Mucosa of rectum (tissue), 2 donors: ENCODE measurements at regions not wholly inside any gene's neighbourhood (a gene's known extent, or its start where the extent isn't known, plus 50 kb on each side); places are given as distances from the start of the nearest gene placed in this dataset.
"Not testable (repeated sequence)": the region's sequence is repeated elsewhere in the genome, so short reads cannot be mapped to it uniquely, and the experiment has no call there.

Source experiments
- H3K27ac ChIP-seq, 2 donors: one replicate each; pipeline ENCODE4 v1.7.0; 2013; ENCODE audit warnings: inconsistent platforms in 2 of 2, low read depth in 2 of 2, low read length in 2 of 2
- H3K27me3 ChIP-seq, 2 donors: one replicate each; pipeline ENCODE4 v1.7.0; 2013; ENCODE audit warnings: low read length in 2 of 2; ENCODE audit not compliant: control insufficient read depth in 2 of 2, insufficient read depth in 2 of 2
- H3K36me3 ChIP-seq, 2 donors: one replicate each; pipeline ENCODE4 v1.7.0; 2013; ENCODE audit warnings: low read length in 2 of 2; ENCODE audit not compliant: control insufficient read depth in 2 of 2, insufficient read depth in 2 of 2
- H3K4me1 ChIP-seq, 2 donors: one replicate each; pipeline ENCODE4 v1.7.0; 2013; ENCODE audit warnings: low read length in 2 of 2, mild to moderate bottlenecking in 1 of 2; ENCODE audit not compliant: control insufficient read depth in 2 of 2, insufficient read depth in 2 of 2
- H3K4me3 ChIP-seq, 2 donors: one replicate each; pipeline ENCODE4 v1.7.0; 2013; ENCODE audit warnings: low read length in 2 of 2
- H3K9ac ChIP-seq, 2 donors: one replicate each; pipeline ENCODE4 v1.7.0; 2013; ENCODE audit warnings: low read length in 2 of 2, low read depth in 1 of 2, mild to moderate bottlenecking in 1 of 2
- H3K9me3 ChIP-seq, 2 donors: one replicate each; pipeline ENCODE4 v1.7.0; 2013; ENCODE audit warnings: low read length in 2 of 2; ENCODE audit not compliant: control insufficient read depth in 2 of 2
- donor health status: healthy.
- donor health status: Normal muscosa, but diverticular disease.

GRCh38 chr7:56697058-56697457, 435.2 kb downstream of the ZNF479 start:
- H3K4me3 ChIP-seq, H3K9me3 ChIP-seq, H3K4me1 ChIP-seq, H3K36me3 ChIP-seq, H3K27ac ChIP-seq, H3K9ac ChIP-seq, H3K27me3 ChIP-seq: not testable (repeated sequence)

- Histone ChIP-seq H3K9me3 (peaks cover 2 to 23% of the 10 kb centered on the region in 2 donors), H3K36me3 (no peaks in the 10 kb centered on the region), H3K27ac (no peak overlapping the region), H3K4me3 (no peak overlapping the region), H3K4me1 (no peaks in the 10 kb centered on the region), H3K9ac (no peak overlapping the region), H3K27me3 (no peaks in the 10 kb centered on the region)
Observed at GRCh38 chr7:56686276-56686859, 445.9 kb downstream of the ZNF479 start.

DNA sequence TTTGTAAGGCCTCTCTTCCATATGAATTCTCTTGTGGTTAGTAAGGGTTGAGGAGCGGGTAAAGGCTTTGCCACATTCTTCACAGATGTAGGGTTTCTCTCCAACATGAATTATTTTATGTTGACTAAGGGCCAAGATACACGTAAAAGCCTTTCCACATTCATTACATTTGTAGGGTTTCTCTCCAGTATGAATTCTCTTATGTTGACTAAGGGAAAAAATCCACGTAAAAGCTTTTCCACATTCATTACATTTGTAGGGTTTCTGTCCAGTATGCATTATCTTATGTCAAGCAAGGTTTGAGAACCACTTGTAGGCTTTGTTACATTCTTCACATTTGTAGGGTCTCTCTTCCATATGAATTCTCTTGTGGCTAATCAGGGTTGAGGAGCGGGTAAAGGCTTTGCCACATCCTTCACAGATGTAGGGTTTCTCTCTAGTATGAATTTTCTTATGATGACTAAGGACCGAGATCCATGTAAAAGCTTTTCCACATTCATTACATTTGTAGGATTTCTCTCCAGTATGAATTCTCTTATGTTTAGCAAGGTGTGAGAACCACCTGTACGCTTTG, 493.0 kb downstream of the ZNF479 start:
- H3K27ac ChIP-seq = no peak overlapping the region

GRCh38 chr7:56609852-56610355, 493.7 kb upstream of the NUPR2 start:
- Histone ChIP-seq H3K4me1 (no peaks in the 10 kb centered on the region), H3K36me3 (no peaks in the 10 kb centered on the region), H3K9me3 (no peaks in the 10 kb centered on the region), H3K27ac (no peak overlapping the region), H3K9ac (no peak overlapping the region), H3K27me3 (no peaks in the 10 kb centered on the region), H3K4me3 (no peak overlapping the region)

More for the DNA sequence above, 493.0 kb downstream of the ZNF479 start:
- H3K36me3 ChIP-seq = no peaks in the 10 kb centered on the region
- no peaks in the 10 kb centered on the region for H3K27me3 ChIP-seq
- no peak overlapping the region for H3K9ac ChIP-seq
- peaks cover 21 to 28% of the 10 kb centered on the region in 2 donors for H3K9me3 ChIP-seq
- H3K4me3 ChIP-seq = no peak overlapping the region
- no peaks in the 10 kb centered on the region for H3K4me1 ChIP-seq

GRCh38 chr7:56605146-56605545, 488.9 kb upstream of the NUPR2 start:
- H3K36me3 ChIP-seq = no peaks in the 10 kb centered on the region

DNA sequence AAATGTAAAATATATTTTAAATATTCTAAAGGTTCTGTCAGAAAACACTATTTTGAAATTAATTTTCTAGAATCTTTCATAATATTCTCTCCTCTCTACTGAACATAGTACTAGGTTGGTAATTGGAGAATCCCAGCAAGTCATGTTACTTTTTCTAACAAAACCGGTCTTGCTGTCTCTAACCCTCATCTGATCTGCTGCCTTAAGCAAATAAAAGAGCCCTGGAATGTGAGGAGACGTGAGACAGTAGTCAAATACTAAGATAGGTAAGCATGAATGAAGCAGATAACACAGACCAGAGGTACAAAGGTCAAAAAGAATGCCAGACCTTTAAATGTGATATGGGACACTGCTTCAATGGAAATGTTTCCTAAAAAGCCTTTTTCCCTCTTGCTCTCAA, 462.4 kb upstream of the NUPR2 start:
- Histone ChIP-seq H3K36me3 (no peaks in the 10 kb centered on the region), H3K27me3 (no peaks in the 10 kb centered on the region), H3K9me3 (peaks cover 0 to 3% of the 10 kb centered on the region in 2 donors), H3K4me1 (no peaks in the 10 kb centered on the region), H3K4me3 (no peak overlapping the region), H3K9ac (no peak overlapping the region), H3K27ac (no peak overlapping the region)

More at GRCh38 chr7:56605146-56605545, 488.9 kb upstream of the NUPR2 start:
- Histone ChIP-seq H3K4me1 (no peaks in the 10 kb centered on the region), H3K27ac (no peak overlapping the region), H3K9me3 (no peaks in the 10 kb centered on the region), H3K9ac (no peak overlapping the region), H3K27me3 (no peaks in the 10 kb centered on the region), H3K4me3 (no peak overlapping the region)

DNA sequence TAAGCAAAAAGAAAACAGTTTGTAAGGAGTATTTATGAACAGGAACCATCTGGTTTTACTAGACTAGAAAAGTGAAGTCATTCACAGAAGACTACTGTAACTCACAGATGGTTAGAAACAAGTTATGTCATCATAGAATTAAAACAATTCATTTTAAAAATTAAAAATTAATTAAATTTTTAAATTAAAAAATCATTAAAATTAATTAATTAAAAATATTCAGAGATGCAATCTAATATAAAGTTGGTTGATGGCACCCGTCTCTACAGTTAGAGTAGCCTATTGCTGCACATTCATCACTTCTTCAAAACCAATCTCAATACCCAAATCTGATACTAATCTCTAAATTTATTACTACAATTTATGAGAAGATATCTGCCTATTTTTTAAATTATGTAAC, 454.8 kb upstream of the NUPR2 start:
- H3K9me3 ChIP-seq = no peaks in the 10 kb centered on the region
- no peak overlapping the region for H3K27ac ChIP-seq
- H3K4me3 ChIP-seq = no peak overlapping the region
- no peaks in the 10 kb centered on the region for H3K36me3 ChIP-seq
- no peaks in the 10 kb centered on the region for H3K27me3 ChIP-seq
- H3K4me1 ChIP-seq = no peaks in the 10 kb centered on the region
- H3K9ac ChIP-seq = no peak overlapping the region

- H3K9me3 ChIP-seq = peaks cover 9 to 12% of the 10 kb centered on the region in 2 donors
- H3K27ac ChIP-seq = no peak overlapping the region
- no peaks in the 10 kb centered on the region for H3K4me1 ChIP-seq
- H3K4me3 ChIP-seq = no peak overlapping the region
- H3K9ac ChIP-seq = no peak overlapping the region
- H3K27me3 ChIP-seq = no peaks in the 10 kb centered on the region
- H3K36me3 ChIP-seq = no peaks in the 10 kb centered on the region
Observed at GRCh38 chr7:56538541-56539429, 422.6 kb upstream of the NUPR2 start.

DNA sequence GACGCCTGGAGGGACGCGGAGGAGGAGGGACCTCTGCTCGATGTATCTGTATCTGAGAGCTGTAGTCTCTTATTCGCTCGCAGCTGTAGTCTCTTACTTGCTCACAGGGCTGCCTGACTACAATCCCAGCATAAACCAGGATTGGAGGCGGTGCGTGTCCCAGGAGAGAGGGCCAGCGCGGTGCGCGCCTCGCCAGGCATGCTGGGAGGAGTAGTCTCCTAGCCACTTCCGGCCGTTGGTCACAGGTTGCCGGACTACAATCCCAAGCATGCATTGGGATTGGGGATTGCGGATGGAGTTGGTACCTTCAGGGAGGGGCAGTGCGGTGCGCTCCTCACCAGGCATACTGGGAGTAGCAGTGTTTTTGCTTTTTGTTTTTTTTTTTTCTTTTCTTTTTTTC, 421.7 kb upstream of the NUPR2 start:
- Histone ChIP-seq H3K27ac (no peak overlapping the region), H3K4me3 (peak overlapping the region in 1 of 2 donors; percentile 27), H3K36me3 (no peaks in the 10 kb centered on the region), H3K4me1 (no peaks in the 10 kb centered on the region), H3K9ac (no peak overlapping the region), H3K27me3 (no peaks in the 10 kb centered on the region), H3K9me3 (peaks cover 9 to 10% of the 10 kb centered on the region in 2 donors)

GRCh38 chr7:56537477-56537876, 421.3 kb upstream of the NUPR2 start:
- Histone ChIP-seq H3K9me3 (peaks cover 9 to 10% of the 10 kb centered on the region in 2 donors), H3K9ac (no peak overlapping the region), H3K4me3 (peak overlapping the region in 1 of 2 donors; percentile 27), H3K27ac (no peak overlapping the region), H3K4me1 (no peaks in the 10 kb centered on the region), H3K27me3 (no peaks in the 10 kb centered on the region), H3K36me3 (no peaks in the 10 kb centered on the region)
